Naive thymus-derived CD4-positive, alpha-beta T cell (primary cell): ENCODE measurements at regions not wholly inside any gene's neighbourhood (a gene's known extent, or its start where the extent isn't known, plus 50 kb on each side); places are given as distances from the start of the nearest gene placed in this dataset.

Source experiments
- ATAC-seq: fragments of 150-1000 bp; cut with Tn5 transposase; 2 replicates; pipeline ENCODE4 v1.10.0; 2021; ENCODE audit warnings: mild to moderate bottlenecking, moderate library complexity
- CTCF ChIA-PET: fragments of 350-600 bp; sonication (Branson Sonifier 250); formaldehyde crosslinking; loops from one replicate; lab custom pipeline; 2021; ENCODE audit warnings: antibody characterized with exemption; lab: Charles Lee
- POLR2A ChIA-PET: fragments of 350-600 bp; sonication (Branson Sonifier 250); formaldehyde crosslinking; loops from one replicate; lab custom pipeline; 2021; ENCODE audit warnings: antibody characterized with exemption, inconsistent platforms; lab: Charles Lee
- DNase-seq, 9 donors: peaks; one replicate each; pipeline versions ENCODE4 v3.0.0 to v3.0.0-alpha.2; 2020 to 2022; ENCODE audit warnings: mixed read lengths in 1 of 9
- H3K27ac ChIP-seq: one replicate; pipeline ENCODE4 v1.7.0; 2013; ENCODE audit warnings: mild to moderate bottlenecking, low read depth, low read length, moderate library complexity
- H3K27me3 ChIP-seq, 2 donors: one replicate each; pipeline ENCODE4 v1.7.0; 2013; ENCODE audit warnings: low read length in 2 of 2, mild to moderate bottlenecking in 2 of 2, moderate library complexity in 2 of 2; ENCODE audit not compliant: control insufficient read depth in 2 of 2, insufficient read depth in 2 of 2
- H3K36me3 ChIP-seq, 3 experiments: 1 replicate in 2 of 3; 2 replicates in 1 of 3; pipeline ENCODE4 v1.7.0; 2013; ENCODE audit warnings: low read length in 3 of 3, mild to moderate bottlenecking in 3 of 3, moderate library complexity in 1 of 3; ENCODE audit not compliant: insufficient read depth in 3 of 3, control insufficient read depth in 2 of 3
- H3K4me1 ChIP-seq, 2 donors: one replicate each; pipeline ENCODE4 v1.7.0; 2013; ENCODE audit warnings: low read length in 2 of 2, mild to moderate bottlenecking in 2 of 2, moderate library complexity in 1 of 2; ENCODE audit not compliant: control insufficient read depth in 2 of 2, insufficient read depth in 2 of 2
- H3K4me3 ChIP-seq: 2 replicates; pipeline ENCODE4 v1.7.0; 2013; ENCODE audit warnings: mild to moderate bottlenecking, low read length
- H3K9me3 ChIP-seq, 3 experiments: 1 replicate in 2 of 3; 2 replicates in 1 of 3; pipeline ENCODE4 v1.7.0; 2013; ENCODE audit warnings: low read length in 3 of 3; ENCODE audit not compliant: control insufficient read depth in 2 of 3
- H3K27ac Mint-ChIP-seq, 9 donors: one replicate each; pipeline ENCODE4 v1.8.0; 2020 to 2022; ENCODE audit warnings: mixed read lengths in 9 of 9, mild to moderate bottlenecking in 8 of 9, moderate library complexity in 5 of 9, inconsistent platforms in 2 of 9
- H3K27me3 Mint-ChIP-seq, 5 donors: one replicate each; pipeline ENCODE4 v1.8.0; 2021 to 2022; ENCODE audit warnings: mixed read lengths in 5 of 5, mild to moderate bottlenecking in 1 of 5
- H3K36me3 Mint-ChIP-seq, 5 donors: one replicate each; pipeline ENCODE4 v1.8.0; 2020 to 2022; ENCODE audit warnings: mixed read lengths in 5 of 5, mild to moderate bottlenecking in 3 of 5, inconsistent platforms in 1 of 5
- H3K4me1 Mint-ChIP-seq, 7 donors: one replicate each; pipeline ENCODE4 v1.8.0; 2020 to 2022; ENCODE audit warnings: mixed read lengths in 7 of 7, mild to moderate bottlenecking in 3 of 7, inconsistent platforms in 1 of 7
- H3K4me3 Mint-ChIP-seq, 10 donors: one replicate each; pipeline ENCODE4 v1.8.0; 2020 to 2022; ENCODE audit warnings: mild to moderate bottlenecking in 10 of 10, mixed read lengths in 10 of 10, moderate library complexity in 6 of 10, inconsistent platforms in 2 of 10
- H3K9me3 Mint-ChIP-seq, 11 donors: one replicate each; pipeline ENCODE4 v1.8.0; 2020 to 2022; ENCODE audit warnings: mixed read lengths in 11 of 11, mild to moderate bottlenecking in 4 of 11, inconsistent platforms in 1 of 11, moderate library complexity in 1 of 11
- intact Hi-C, 2 donors: fragments of 100-400 bp; cut with micrococcal nuclease; formaldehyde crosslinking; loops; one replicate each; pipeline ENCODE4 v1.15.1; 2023

- H3K36me3 Mint-ChIP-seq, result no peaks in the 10 kb centered on the region
- no peak overlapping the region for H3K27ac Mint-ChIP-seq
- H3K9me3 ChIP-seq, result no peaks in the 10 kb centered on the region
- no peak overlapping the region for H3K27ac ChIP-seq
- ChIA-PET CTCF (no interaction called here), POLR2A (no interaction called here)
- intact Hi-C loops, result no loop called here
- no peak for DNase-seq
- H3K27me3 ChIP-seq, result no peaks in the 10 kb centered on the region
- no peaks in the 10 kb centered on the region for H3K36me3 ChIP-seq
- no peak overlapping the region for H3K4me3 ChIP-seq
- H3K4me1 Mint-ChIP-seq, result no peaks in the 10 kb centered on the region
- H3K27me3 Mint-ChIP-seq, result no peaks in the 10 kb centered on the region
- H3K4me1 ChIP-seq, result no peaks in the 10 kb centered on the region
- no peak for ATAC-seq
- no peak overlapping the region for H3K4me3 Mint-ChIP-seq
- H3K9me3 Mint-ChIP-seq, result peaks cover 0 to 4% (median 0%) of the 10 kb centered on the region in 11 donors
Observed at GRCh38 chr6:113185299-113185698, 671.8 kb upstream of the MARCKS start.

GRCh38 chr6:113187661-113188060, 669.5 kb upstream of the MARCKS start:
- Histone ChIP-seq H3K36me3 (no peaks in the 10 kb centered on the region), H3K27ac (no peak overlapping the region), H3K9me3 (no peaks in the 10 kb centered on the region), H3K27me3 (no peaks in the 10 kb centered on the region), H3K4me3 (no peak overlapping the region), H3K4me1 (no peaks in the 10 kb centered on the region)
- Mint-ChIP-seq H3K27me3 (no peaks in the 10 kb centered on the region), H3K4me3 (no peak overlapping the region), H3K27ac (no peak overlapping the region), H3K36me3 (no peaks in the 10 kb centered on the region), H3K4me1 (no peaks in the 10 kb centered on the region), H3K9me3 (peaks cover 0 to 4% (median 0%) of the 10 kb centered on the region in 11 donors)
- CTCF ChIA-PET, result no interaction called here
- no peak for DNase-seq
- ATAC-seq, result no peak
- POLR2A ChIA-PET, result no interaction called here
- intact Hi-C loops, result no loop called here

DNA sequence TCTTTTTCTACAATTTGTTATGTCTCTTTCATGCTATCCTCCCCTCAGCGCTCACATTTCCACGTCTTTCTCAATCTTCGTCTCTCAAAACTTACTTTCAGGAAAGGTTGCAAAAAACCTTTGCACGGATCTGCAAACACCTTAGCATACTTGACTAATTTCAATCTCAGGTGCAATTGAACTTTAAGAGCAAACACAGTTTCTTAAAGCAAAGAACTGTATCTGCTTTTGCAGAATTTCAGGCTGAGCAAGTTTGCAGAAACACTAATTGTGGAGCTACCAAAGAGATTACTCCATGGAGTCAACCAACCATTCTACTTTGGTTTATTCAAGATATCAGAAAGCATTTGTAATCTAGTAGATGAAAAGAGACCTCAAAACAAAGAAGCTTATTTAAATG, 668.2 kb upstream of the MARCKS start:
- CTCF ChIA-PET, result interaction anchor here (0.6 kb wide), 1 partner anchor 380 kb away, joined by 3 read pairs; no protein-coding TSS in a partner anchor
- no peak for ATAC-seq
- H3K27ac Mint-ChIP-seq, result no peak overlapping the region

DNA sequence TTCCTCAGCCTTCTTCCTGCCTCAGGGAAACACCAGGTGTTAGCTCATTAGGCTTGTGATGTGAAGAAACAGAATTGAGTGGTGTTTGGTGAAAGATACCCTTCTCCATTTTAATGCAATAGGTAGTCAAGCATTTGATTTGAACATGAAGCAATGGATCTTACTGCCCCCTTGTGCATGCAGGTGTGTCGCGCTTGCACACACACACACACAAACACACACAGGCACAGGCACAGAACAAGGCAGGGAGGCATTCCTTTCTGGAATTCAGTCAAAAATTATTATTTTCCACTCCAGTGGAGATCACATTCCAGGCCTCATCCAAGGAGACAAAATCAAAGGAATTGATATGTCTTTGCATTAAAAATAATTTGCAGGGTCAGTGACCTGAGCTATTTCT, 667.0 kb upstream of the MARCKS start:
- Mint-ChIP-seq H3K4me3 (no peak overlapping the region), H3K27ac (no peak overlapping the region), H3K4me1 (no peaks in the 10 kb centered on the region), H3K27me3 (no peaks in the 10 kb centered on the region), H3K9me3 (peaks cover 0 to 5% (median 0%) of the 10 kb centered on the region in 11 donors), H3K36me3 (no peaks in the 10 kb centered on the region)
- Histone ChIP-seq H3K27me3 (no peaks in the 10 kb centered on the region), H3K9me3 (no peaks in the 10 kb centered on the region), H3K36me3 (no peaks in the 10 kb centered on the region), H3K4me1 (no peaks in the 10 kb centered on the region), H3K4me3 (no peak overlapping the region), H3K27ac (no peak overlapping the region)
- DNase-seq, result no peak
- no peak for ATAC-seq
- CTCF ChIA-PET, result no interaction called here
- POLR2A ChIA-PET, result no interaction called here
- intact Hi-C loops, result no loop called here

More for the DNA sequence above, 668.2 kb upstream of the MARCKS start:
- Mint-ChIP-seq H3K4me1 (no peaks in the 10 kb centered on the region), H3K4me3 (no peak overlapping the region), H3K36me3 (no peaks in the 10 kb centered on the region), H3K9me3 (peaks cover 0 to 5% (median 0%) of the 10 kb centered on the region in 11 donors), H3K27me3 (no peaks in the 10 kb centered on the region)
- no peak overlapping the region for H3K27ac ChIP-seq
- H3K27me3 ChIP-seq, result no peaks in the 10 kb centered on the region
- no peak overlapping the region for H3K4me3 ChIP-seq
- POLR2A ChIA-PET, result no interaction called here
- H3K4me1 ChIP-seq, result no peaks in the 10 kb centered on the region
- no peaks in the 10 kb centered on the region for H3K36me3 ChIP-seq
- no peak for DNase-seq
- intact Hi-C loops, result no loop called here
- H3K9me3 ChIP-seq, result no peaks in the 10 kb centered on the region

- H3K27me3 ChIP-seq, result no peaks in the 10 kb centered on the region
- H3K27me3 Mint-ChIP-seq, result no peaks in the 10 kb centered on the region
- H3K27ac ChIP-seq, result no peak overlapping the region
- POLR2A ChIA-PET, result no interaction called here
- intact Hi-C loops, result no loop called here
- H3K27ac Mint-ChIP-seq, result no peak overlapping the region
- no peak for ATAC-seq
- H3K9me3 Mint-ChIP-seq, result peaks cover 0 to 10% (median 0%) of the 10 kb centered on the region in 11 donors
- no peaks in the 10 kb centered on the region for H3K4me1 ChIP-seq
- H3K4me3 ChIP-seq, result no peak overlapping the region
- H3K9me3 ChIP-seq, result no peaks in the 10 kb centered on the region
- H3K4me1 Mint-ChIP-seq, result no peaks in the 10 kb centered on the region
- H3K36me3 ChIP-seq, result no peaks in the 10 kb centered on the region
- H3K36me3 Mint-ChIP-seq, result no peaks in the 10 kb centered on the region
- no peak for DNase-seq
- H3K4me3 Mint-ChIP-seq, result no peak overlapping the region
- CTCF ChIA-PET, result no interaction called here
Observed at GRCh38 chr6:113194090-113194489, 663.1 kb upstream of the MARCKS start.

DNA sequence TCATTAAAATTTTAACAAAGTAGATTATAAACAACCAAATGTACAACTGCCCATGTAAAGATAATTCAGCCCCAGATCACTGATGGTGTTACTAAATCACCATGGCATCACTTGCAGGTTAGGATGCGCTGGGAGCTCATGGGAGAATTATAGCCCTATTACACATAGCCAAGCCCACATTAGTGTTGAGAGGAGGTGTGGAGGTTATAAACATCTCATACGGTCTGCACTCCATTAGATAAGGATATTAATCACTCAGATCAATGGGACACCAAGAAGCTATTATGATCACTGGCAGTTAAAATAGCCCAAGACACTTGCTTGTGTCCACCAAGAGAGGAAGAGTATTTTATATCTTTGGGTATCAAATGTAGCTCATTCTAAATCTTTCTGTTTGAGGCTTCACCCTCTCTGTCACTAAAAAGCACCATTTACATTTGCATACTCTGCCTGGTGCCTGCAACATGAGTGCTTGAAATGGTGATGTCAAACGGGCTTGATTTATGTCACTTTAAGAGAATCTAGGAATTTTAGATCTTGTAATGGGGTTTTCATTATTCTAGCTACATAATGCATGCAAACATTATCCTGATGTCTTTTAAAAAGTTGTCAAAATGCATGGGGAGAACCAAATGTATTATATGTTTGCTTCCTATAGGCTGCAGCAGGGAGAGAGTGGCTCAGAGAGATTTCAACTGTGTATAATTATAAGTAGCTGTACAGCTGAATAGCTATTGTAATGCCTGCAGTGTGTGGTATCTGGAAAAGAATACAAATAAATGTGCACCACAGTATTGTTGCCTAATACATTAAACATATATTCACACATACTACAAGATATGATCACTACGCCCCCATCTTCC, 654.1 kb upstream of the MARCKS start:
- H3K4me3 ChIP-seq, result no peak overlapping the region
- intact Hi-C loops, result no loop called here
- CTCF ChIA-PET, result no interaction called here
- Mint-ChIP-seq H3K36me3 (no peaks in the 10 kb centered on the region), H3K9me3 (peaks cover 0 to 20% (median 0%) of the 10 kb centered on the region in 11 donors), H3K27ac (no peak overlapping the region), H3K4me3 (no peak overlapping the region), H3K4me1 (no peaks in the 10 kb centered on the region), H3K27me3 (no peaks in the 10 kb centered on the region)
- H3K9me3 ChIP-seq, result no peaks in the 10 kb centered on the region
- DNase-seq, result no peak
- H3K4me1 ChIP-seq, result no peaks in the 10 kb centered on the region
- no peak overlapping the region for H3K27ac ChIP-seq
- H3K36me3 ChIP-seq, result no peaks in the 10 kb centered on the region
- POLR2A ChIA-PET, result no interaction called here
- H3K27me3 ChIP-seq, result no peaks in the 10 kb centered on the region
- ATAC-seq, result no peak

DNA sequence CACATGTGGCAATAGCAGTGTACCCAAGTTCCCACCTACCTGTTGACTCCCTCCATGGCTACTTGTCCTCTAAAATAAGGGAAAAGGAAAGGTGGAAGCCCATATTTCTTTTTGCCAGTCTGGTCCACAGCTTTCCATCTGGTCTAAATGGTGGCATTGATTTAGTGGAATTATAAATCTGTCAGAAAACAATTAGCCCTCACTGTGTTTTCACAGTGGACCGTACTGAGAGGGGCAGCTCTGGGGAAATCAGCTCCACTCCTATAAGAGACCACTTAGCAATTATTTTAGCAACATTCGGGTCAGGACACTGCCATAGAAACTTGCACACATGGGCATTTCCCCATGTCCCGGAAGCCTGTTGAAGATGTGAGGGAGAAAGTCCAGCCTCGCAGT, 653.4 kb upstream of the MARCKS start:
- Mint-ChIP-seq H3K27me3 (no peaks in the 10 kb centered on the region), H3K4me3 (no peak overlapping the region), H3K36me3 (no peaks in the 10 kb centered on the region), H3K27ac (no peak overlapping the region), H3K9me3 (peaks cover 0 to 16% (median 0%) of the 10 kb centered on the region in 11 donors), H3K4me1 (no peaks in the 10 kb centered on the region)
- Histone ChIP-seq H3K4me1 (no peaks in the 10 kb centered on the region), H3K4me3 (no peak overlapping the region), H3K27me3 (no peaks in the 10 kb centered on the region), H3K36me3 (no peaks in the 10 kb centered on the region), H3K27ac (no peak overlapping the region), H3K9me3 (no peaks in the 10 kb centered on the region)
- no peak for ATAC-seq
- CTCF ChIA-PET, result no interaction called here
- DNase-seq, result no peak
- intact Hi-C loops, result no loop called here
- POLR2A ChIA-PET, result no interaction called here
